GM18505 (cell line): ENCODE measurements at regions not wholly inside any gene's neighbourhood (a gene's known extent, or its start where the extent isn't known, plus 50 kb on each side); places are given as distances from the start of the nearest gene placed in this dataset.
"Not testable (repeated sequence)": the region's sequence is repeated elsewhere in the genome, so short reads cannot be mapped to it uniquely, and the experiment has no call there.

Experiments
- ATAC-seq: cut with Tn5 transposase; IDR thresholded peaks from one replicate; pipeline ENCODE4 v1.9.1; 2021; ENCODE audit not compliant: unreplicated experiment
- POLR2A ChIP-seq: IDR thresholded peaks from 4 replicates; pipeline ENCODE4 v1.6.1; 2011; ENCODE audit warnings: borderline replicate concordance; ENCODE audit not compliant: insufficient read depth, insufficient read length; ENCODE audit errors: extremely low read depth

DNA sequence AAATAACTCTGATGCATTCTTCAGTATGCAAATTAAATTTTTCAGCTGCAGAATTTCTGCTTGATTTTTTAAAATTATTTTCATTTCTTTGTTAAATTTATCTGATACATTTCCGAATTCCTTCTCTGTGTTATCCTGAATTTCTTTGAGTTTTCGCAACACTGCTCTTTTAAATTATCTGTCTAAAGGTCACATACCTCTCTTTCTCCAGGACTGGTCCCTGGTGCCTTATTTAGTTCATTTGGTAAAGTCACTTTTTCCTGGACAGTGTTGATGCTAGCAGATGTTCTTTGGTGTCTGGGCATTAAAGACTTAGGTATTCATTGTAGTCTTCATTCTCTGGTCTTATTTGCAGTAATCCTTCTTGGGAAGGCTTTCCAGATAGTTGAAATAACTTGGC is 577.4 kb upstream of the LUZP2 start:
- ATAC-seq, result no peak
- no peak for TF ChIP-seq POLR2A

GRCh38 chr11:23923357-23923756 is 573.5 kb upstream of the LUZP2 start:
- ATAC-seq, result no peak
- no peak for TF ChIP-seq POLR2A

DNA sequence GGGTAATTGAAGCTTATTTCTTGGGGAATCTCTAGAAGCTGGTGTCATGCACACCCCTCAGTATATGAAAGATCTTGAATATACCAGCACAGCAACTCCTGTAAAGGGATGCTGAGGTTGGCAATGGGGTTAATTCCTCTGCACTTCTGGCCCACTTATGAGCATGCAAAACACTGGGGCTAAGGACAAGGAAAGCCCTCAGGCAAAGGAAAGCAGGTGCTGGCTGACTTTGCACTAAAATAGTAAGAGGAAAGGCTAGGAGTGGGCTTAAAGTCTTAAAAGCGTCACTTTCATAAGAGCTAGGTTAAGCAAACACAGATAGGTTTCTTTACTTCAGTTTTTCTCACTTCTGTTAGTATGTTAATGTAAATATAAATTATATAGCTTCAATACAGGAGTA is 572.6 kb upstream of the LUZP2 start:
- TF ChIP-seq POLR2A, result no peak
- no peak for ATAC-seq

DNA sequence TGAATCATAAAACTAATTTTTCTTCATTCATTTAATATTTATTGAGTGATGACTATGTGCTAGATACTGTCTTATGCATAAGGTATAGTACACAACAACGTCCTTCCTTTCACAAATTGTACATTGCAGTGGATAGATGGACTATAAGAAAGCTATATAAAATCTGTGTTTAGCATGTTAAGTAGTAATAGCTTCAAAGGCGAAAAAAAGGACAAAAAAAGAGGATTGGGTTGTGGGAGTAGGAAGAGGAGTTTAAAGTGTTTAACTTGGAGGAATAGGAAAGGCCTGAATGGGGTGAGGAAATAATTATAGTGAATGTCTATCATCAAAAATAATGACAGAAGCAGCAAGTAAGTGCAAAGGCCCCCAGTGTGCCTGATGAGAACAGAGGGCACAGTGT is 565.4 kb upstream of the LUZP2 start:
- TF ChIP-seq POLR2A, result no peak
- ATAC-seq, result no peak

DNA sequence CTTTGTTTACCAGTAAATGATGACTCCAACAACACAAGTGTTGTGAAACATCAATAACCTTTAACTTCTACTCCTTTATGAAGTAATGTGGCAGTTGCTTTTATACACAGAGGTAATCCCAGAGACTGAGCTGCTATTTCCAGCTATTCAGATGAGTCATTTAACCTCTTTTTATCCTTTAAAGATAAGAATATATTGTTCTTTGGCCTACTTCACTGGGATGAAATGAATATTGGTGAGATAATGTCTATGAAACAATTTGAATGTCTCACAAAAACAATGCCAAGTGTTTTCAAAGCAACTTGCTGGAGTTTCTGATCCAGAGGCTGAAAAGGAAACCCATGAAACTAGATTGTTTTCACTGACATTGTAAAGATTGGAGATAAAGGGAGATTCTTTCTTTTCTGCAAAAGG is 564.4 kb upstream of the LUZP2 start:
- no peak for ATAC-seq
- TF ChIP-seq POLR2A, result no peak

DNA sequence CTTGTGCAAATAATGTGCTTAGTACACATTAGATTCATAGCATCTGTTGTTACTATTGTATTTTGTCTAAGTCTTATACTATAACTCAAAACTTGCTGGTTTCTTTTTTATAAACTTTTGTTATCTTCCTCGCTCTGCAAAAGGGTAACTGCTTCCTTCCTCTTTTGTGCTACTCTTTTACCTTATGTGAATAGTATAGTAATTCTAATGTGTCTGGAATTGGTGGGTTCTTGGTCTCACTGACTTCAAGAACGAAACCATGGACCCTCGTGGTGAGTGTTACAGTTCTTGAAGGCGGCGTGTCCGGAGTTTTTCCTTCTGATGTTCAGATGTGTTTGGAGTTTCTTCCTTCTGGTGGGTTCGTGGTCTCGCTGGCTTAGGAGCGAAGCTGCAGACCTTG is 563.1 kb upstream of the LUZP2 start:
- no peak for ATAC-seq
- TF ChIP-seq POLR2A, result no peak

GRCh38 chr11:23934671-23935270 is 562.1 kb upstream of the LUZP2 start:
- ATAC-seq, result not testable (repeated sequence)

- not testable (repeated sequence) for ATAC-seq
These were observed 554.6 kb upstream of the LUZP2 start for GRCh38 chr11:23942117-23942815.

GRCh38 chr11:23944923-23945322 is 551.9 kb upstream of the LUZP2 start:
- no peak for TF ChIP-seq POLR2A

GRCh38 chr11:23947883-23948282 is 549.0 kb upstream of the LUZP2 start:
- no peak for ATAC-seq

More at GRCh38 chr11:23944923-23945322, 551.9 kb upstream of the LUZP2 start:
- no peak for ATAC-seq

DNA sequence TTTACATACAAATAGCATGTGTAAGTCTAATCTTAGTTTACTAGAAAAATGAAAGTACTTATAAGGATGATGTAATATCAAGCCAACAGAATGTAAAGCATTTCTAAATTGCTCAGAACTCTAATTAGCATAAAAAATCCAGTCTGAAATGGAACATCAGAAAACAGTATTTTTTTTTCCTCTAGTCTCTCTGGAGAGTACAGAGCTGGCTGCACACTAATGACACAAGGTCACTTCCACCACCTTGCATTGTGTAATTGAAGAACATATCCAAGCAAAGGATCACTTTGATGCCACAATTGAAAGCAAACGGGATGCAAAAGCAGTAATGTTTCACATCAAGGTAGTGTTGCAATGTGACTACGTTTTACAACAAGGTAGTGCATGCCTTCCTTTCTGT is 548.0 kb upstream of the LUZP2 start:
- no peak for TF ChIP-seq POLR2A
- no peak for ATAC-seq

More at GRCh38 chr11:23947883-23948282, 549.0 kb upstream of the LUZP2 start:
- TF ChIP-seq POLR2A, result no peak

- ATAC-seq, result no peak
- no peak for TF ChIP-seq POLR2A
These were observed 542.7 kb upstream of the LUZP2 start for GRCh38 chr11:23953951-23954710.

- no peak for ATAC-seq
- TF ChIP-seq POLR2A, result no peak
These were observed 542.1 kb upstream of the LUZP2 start for GRCh38 chr11:23954730-23955129.

DNA sequence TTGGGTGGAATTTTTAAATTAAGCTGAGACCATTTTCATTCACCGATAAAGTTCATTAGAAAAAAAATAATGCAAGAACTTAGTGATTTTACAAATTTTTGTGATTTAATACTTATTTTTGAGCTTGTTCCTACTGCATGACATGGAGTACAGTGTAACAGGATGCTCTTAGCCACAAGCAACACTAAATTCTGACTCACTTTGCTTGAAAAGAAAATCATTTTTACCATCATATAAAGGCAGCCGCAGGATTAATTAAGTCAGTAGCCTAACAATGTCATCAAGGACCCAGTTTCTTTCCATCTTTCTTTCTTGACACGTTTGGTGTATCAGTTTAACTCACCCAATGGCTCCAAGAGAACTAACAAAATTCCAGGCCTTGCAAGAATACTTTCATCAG is 540.3 kb upstream of the LUZP2 start:
- TF ChIP-seq POLR2A, result no peak
- ATAC-seq, result no peak
